Hematopoietic multipotent progenitor cell treated with erythropoietin and hydrocortisone succinate and interleukin-3 and kit ligand, for 15 days (in vitro differentiated cells): ENCODE measurements at regions not wholly inside any gene's neighbourhood (a gene's known extent, or its start where the extent isn't known, plus 50 kb on each side); places are given as distances from the start of the nearest gene placed in this dataset.

Source experiments
- DNase-seq: peaks from one replicate; pipeline ENCODE4 v3.0.0-alpha.2; 2015; ENCODE audit warnings: low spot score

DNA sequence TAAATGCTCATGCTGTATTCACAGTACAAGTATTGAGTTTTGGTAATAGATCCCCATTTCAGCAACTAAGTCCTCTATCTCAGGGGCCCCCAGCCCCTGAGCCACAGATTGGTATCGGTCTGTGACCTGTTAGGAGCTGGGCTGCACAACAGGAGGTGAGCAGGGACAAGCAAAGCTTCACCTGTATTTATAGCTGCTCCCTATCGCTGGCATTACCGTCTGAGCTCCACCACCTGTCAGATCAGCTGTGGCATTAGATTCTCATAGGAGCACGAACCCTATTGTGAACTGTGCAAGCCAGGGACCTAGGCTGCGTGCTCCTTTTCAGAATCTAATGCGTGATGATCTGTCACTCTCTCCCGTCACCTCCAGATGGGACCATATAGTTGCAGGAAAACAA lies 262.8 kb upstream of the UBE2E2 start:
- DNase-seq: no peak

DNA sequence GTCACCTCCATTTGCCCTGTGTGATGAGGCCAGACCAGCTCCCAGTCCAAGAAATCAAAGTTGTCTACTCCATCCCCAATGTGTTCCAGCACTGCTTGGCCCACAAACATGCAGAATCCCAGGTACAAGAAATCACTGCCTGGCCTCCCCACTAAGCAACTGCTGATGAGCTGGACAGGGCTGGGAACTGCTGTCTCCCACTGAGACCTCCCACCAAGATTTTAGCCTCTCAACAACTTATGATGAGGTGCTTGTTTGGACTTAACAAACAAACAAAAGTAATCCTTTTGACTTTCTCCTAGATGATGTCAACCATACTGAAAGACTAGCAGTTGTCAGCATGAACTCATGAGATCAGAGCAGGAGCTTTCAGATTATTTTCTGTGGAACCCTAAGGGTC lies 260.1 kb upstream of the UBE2E2 start:
- no peak for DNase-seq

DNA sequence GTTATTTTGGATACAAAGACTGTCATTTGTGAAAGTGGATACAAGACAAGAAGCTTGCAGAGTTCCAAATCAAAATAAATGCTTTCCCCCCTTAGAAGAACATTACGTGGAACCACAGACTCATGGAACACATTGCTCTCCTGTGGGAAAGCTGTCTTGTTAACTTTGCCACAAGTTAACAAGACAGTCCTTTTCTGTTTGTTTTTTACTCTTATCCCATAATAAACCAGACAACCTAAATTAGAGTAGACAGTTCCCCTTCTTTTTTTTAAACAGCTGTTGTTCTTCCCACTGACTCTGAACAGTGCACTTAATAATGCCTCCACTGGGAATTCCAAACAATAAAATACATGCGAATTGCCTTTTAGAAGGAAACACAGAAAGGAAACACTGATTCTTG lies 255.3 kb upstream of the UBE2E2 start:
- DNase-seq: no peak

DNA sequence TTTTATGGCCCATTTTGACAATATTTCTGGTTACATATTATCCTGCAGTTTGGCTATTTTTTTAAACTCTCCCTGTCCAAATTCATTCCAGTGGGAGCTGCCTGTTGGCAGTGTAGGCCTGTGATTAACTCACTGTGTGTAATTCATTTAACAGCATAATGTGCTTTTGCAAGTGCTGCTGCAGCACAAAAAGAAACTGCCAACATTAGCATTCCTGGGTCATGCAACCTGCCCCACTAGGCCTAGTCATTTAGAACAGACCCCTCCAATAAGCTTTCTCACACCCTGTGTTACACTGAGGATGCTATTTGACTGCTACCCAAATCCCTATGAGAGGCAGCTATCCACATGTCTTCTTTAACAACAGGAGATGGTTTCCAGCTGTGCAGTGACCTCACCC lies 251.2 kb upstream of the UBE2E2 start:
- no peak for DNase-seq

DNA sequence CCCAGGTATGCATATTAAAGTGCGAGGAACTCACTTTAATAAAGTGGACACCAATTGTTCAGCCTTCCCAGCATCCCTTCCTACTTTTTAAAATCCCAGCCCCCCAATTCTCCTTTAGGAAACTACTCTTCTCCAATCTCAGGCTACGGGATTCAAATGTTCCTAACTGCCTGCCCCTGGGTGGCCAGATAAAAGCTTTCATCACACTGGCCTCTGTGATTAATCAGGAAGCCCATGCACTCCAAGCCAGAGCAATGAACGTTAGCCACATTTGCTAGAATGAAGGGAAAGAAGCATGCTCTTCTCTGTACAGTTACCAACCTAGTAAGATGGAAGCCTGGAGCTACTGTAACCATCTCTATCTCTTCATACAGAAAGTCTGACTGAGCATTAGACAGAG lies 250.3 kb upstream of the UBE2E2 start:
- no peak for DNase-seq

DNA sequence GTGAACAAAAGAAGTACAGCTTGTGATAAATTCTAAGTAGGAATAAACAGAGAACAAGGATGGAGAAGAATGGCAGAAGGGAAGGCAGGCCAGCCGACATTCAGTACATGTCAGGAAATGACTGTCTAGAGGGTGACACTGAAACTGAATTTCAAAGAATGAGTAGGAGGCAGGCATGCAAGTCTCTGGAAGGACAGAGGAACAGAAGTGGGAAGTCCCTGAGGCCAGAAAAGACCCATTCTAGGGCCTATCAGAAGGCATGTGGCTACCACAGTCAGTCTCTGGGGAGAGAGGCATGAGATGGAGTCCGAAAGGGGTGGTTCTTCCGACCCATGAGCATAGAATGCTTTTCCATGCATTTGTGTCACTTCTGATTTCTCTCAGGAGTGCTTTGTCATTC lies 243.5 kb upstream of the UBE2E2 start:
- DNase-seq: no peak

DNA sequence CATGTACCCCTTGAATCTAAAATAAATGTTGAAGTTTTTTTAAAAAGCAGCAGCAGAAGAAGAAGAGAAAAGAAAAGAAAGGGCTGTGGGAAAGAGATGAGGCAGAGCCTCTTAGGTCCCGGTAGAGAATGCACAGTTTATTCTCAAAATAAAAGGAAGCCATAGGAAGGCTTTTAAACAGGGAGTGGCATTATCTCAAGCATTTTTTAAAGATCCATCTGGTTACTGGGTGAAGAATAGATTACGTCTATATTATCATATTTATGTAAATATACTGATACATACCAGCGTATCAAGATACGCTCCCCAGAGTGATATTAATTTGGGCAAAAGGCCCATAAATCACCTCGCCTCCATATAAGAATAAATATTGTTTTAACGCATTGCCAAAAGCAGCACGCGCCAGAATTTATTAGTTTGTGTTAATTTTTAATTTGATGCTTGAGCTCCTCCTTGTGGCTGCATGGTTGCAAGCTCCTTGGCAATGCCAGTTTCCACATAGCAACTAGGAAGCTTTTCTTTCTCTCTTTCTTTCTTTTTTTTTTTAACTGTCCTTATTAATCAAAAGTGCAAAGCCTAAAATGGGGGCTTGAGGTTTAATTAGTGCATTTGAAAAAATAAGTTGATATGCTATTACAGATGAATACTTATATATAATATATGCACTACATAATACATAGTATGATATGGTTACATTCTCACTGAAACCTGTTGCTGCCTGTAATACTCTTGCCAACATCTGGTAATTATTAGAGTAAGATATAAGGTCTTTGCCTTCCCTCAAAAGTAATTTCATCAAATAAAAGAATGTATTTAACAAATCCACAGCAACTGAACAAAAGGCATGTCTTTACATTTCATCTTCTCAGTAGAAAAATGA lies 242.8 kb upstream of the UBE2E2 start:
- no peak for DNase-seq

DNA sequence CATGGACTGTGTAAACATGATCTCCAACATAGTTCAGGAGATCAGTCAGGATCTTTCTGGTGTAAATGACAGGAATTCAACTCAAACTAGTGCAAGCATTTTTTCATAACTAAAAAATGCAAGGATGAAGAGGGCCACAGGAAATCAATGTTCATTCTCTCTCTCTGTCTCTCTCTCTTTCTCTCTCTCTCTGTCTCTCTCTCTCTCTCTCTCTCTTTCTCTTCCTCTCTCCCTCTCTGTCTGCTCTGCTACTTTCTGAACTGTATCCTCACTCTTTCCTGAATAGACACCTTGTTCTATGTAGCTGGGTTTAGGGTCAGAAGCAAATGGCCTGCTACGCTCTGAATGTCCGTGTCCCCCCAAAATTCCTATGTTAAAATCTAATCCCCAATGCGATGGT lies 240.9 kb upstream of the UBE2E2 start:
- DNase-seq: no peak

DNA sequence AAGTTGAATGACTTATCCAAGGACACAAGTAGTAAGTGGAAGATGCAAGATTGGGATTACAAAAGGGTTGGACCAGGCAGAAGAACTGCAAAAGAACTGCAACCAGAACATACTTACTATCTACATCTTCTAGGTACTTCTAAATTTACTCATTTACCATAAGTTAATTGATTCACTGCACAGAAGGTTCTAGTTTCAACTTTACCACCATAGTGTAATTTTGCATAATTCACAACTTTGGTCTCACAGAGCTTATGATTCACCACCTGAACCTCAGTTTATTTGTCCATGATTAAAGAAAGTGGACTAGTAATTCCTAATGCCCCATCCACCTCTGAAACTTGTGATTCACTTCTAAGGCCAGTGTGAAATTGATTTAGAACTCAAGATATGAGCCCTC lies 236.8 kb upstream of the UBE2E2 start:
- DNase-seq: no peak

DNA sequence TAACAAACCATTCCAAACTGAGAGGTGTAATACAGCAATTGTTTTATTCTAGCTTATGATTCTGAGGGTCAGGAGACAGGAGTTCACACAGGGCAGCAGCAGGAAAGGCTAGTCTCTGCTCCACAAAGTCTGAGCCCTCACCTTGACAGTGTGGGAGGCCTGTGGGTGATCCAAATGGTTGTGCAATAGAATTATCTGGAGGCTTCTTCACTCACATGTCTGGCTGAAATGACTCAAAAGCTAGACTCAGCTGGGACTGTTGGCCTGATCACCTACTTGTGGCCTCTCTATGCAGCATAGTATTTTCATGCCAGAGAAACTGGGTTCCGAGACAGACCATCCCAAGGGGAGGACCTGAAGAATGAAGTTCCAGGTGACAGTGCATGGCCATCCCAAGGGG lies 233.9 kb upstream of the UBE2E2 start:
- DNase-seq: no peak

DNA sequence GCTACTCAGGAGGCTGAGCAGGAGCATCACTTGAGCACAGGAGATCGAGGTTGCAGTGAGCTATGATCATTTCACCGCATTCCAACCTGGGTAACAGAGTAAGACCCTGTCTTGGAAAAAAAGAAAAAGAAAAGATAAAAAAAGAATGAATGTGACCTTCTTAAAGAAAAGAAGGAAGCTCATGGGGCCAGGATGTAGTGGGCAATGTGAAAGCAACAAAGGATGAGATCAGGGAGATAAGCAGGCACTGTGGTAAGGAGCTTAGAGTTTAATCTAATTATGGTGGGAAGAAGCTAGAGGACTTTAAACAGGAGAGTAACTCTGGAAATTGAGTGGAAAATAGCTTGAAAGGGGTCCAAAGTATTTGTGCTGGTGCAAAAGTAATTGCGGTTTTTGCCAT lies 231.6 kb upstream of the UBE2E2 start:
- no peak for DNase-seq

DNA sequence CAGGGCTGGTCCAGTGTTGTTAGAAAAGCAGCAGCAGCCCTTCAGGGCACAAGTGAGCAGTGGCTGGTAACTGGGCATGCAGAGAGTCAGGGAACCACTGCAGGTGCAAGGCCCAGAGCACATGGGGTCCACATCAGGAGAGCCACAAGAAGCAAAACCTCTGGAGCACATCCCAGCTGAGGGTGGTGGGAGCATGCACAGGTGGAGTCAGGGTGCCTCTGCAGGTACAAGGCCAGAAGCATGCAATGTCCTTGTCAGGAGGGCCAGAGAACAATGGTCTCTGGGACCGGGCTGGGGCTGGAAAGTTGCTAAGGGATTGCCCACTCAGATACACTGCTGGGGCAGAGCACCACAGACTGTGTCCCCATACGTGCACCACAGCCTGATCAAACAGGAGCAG lies 226.1 kb upstream of the UBE2E2 start:
- no peak for DNase-seq

DNA sequence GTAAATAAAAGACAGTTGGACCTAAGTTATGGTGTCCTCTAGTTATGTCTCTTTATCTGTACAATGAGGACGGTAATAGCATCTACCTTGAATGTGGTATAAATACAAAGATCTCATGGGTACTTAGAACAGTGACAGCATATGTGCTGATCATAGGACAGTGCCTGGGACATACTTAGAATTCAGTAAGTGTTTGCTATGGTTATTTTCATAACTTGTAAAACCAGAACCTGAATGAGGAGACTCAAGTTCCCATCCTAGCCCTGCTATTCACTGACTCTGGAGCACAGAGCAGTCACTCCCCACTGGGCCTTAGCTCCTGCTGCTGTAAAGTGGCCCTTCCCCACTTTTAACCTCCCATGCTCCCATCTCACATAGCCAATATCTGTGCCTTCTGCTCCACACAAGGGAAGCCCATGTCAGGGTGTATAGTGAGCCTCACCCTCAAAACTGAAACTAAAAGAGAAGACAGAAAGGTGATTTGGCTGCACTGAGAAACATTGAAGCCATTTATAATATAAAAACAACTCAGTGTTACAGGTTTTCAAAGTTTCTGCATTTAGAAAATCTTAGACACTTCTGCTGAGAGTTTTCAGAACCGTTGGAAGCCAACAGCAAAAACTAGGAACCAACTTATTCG lies 225.4 kb upstream of the UBE2E2 start:
- DNase-seq: no peak

DNA sequence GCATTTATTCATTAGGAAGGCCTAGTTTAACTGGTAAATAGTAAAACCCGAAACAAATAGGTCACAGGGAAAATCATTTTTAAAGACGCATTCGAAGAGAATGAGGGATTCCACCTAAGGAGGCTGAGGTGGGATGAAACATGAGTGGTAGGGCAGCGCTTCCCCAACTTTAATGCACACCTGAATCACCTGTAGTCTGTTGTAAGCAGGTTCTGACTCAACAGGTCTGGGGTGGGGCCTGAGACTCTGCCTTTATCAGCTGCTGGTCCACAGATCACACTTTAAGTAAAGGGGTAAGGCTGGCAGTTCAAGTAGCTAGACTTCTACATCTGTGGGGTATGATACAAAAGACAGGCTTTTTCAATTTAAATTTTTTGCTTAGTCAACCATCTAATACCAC lies 223.5 kb upstream of the UBE2E2 start:
- DNase-seq: no peak

DNA sequence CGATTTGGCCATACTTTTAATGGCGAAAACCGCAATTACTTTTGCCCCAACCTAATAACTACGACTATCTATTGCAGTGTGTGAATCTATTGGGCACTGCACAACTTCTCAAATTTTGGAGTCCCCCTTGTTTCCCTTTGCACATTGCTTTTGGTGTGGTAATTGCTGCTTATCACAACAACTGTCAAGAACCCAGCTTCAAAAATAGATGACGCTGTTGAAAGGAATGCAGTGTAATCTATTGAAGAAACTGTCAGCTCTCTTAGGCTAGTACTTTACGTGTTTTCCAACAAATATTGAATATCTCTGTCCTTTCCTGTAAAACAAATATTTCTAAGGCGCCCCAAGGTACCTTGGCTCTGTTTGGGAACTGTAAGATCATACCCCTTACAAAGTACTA lies 222.8 kb upstream of the UBE2E2 start:
- no peak for DNase-seq

DNA sequence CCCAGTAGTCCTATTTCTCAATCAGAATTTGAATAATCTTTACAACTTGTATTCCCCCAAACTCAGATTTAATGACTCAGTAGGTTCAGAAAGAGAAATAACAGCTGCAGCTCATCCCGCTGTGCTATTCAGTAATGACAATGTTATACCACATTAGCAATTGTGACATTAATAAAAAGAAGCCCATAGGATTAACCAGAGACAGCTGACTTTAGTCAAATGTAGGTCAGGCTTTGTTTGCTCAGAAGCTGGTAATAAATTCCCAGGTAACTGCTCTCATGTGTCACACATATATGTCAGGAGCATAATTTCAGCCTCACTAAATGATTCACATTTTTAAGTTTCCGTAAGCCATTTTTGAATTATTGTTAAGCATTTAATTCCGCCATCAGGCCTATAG lies 222.0 kb upstream of the UBE2E2 start:
- DNase-seq: no peak

DNA sequence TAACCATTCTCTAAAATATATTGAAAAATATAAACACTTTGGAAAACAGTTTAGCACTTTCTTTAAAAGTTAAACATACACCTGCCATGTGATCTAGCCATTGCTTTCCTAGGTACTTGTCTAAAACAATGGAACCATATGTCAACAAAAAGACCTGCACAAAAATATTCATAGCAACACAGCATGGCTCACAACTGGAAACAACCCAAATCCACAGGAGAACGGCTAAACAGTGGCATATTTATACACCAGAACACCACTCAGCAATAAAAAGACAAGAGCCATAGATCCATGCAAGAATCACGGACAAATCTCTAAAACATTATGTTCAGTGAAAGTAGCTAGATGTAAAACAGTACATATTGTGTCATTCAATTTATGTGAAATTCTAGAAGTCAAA lies 221.3 kb upstream of the UBE2E2 start:
- no peak for DNase-seq

DNA sequence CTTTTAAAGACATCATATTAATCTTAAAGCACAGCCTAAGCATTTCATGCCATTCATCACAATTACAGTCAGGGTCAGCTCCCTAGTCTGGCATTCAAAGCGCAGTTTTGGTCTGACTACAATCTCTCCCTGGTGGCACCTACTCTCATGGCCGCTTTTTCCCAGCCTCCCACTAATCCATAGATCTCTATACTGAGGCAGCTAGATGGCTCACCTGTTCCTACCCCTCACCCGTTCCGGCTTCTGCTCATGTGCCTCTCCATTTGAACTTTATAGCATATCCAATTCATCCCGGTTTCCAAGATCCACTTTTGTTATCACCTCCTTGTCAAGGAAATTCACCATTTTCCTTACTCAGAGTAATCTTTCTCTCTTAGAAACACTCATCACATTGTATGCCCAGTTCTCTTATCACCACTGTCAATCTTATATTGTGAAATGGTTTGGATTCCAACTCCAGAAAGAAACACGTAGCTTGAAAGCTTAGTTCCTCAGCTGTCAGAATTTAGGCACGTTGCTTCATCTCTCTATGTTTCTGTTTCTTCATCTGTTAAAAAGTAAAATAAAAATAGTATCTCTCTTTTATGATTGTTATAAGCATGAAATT lies 220.0 kb upstream of the UBE2E2 start:
- DNase-seq: no peak

DNA sequence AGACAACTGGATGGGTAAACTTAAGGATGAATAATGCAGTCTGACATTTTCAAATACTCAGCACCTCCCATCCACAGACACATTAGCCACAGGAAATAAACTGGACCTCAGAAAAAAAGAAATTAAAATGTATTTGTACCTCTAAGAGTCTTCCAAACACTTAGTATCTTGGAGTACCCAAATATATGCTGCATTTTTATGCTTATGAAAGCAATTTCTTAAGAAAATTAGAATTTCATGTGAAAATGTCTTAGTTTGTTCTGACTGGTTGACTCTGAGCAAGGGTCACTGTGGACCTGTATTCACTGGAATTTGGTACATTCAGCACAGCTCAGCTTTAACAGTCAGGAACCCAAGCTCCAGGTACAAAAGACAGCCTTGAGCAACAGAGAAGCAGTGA lies 216.2 kb upstream of the UBE2E2 start:
- DNase-seq: no peak

DNA sequence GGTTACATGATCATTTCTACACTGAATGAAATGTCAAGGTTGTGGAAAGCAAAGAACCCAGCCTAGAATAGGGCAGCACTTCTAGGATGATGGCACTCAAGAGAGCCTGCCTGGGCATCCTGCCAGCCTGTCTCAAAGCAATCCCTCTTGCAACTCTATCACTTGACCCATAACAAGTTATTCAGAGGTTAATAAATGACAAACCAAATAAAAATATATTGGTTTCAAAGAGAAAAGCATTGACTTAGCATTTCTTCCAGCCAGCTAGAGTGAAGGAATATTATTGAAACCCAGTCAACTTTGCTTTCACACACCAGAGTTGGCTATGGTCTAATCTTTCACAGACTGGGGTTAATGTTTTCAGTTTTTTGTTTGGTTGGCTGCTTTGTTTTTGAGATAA lies 214.6 kb upstream of the UBE2E2 start:
- no peak for DNase-seq

DNA sequence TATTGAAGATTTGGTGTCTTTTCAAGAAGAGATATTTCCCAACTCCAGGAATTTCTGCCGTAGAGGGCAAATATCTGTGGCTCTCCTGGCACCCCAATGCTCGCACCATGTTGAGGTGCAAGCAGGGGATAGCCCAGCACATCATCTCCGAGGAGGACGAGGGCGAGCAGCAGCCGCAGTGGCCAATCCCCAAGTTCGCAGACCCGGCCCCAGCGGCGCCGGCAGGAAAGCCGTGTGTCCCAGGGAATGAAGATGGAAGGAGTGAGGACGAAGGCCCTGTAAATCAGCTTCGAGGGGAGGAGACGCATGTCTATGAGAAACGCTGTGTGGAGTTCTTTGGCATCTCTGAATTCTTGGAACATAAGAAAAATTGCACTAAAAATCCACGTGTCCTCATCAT lies 213.4 kb upstream of the UBE2E2 start:
- no peak for DNase-seq

DNA sequence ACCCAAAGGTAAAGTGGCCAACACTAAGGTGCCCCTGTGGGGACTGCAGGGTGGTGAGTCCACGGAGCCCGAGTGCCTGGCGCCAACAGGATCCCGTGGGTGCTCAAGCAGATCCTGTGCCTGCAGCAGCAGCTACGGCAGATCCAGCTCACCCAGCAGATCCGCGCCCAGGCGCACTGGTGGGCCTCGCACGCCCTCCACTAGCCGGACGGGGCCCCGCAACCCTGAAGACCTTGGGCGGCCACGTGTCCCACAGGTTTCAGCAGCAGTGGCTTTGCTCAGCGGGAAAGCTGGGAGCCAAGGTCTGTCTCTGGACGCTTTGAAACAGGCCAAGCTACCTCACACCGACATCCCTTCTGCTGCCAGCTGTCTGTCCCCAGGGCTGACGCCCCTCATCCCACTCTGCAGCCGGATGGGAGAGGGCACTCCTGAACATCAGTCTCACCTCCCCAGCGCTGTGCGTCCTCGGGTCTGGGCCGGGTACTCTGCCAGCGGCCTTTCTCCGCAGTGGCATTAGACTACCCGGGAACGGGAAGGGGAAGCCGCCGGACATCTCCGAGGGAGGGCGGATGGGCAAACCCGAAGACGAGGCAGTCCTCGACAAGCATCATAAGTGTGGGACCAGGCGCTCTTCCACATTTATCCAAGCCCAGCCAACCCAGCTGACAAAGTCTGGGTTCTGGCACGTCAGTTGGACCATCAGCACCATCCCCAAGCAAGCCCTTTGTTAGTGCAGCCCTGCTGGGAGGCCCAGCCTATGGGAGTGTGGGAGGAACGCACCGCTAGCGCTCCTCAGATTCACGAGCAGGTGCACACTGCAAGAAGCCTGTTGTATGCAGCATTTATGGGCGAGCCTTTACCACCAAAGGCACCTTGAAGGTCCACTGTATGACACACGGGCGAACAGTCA lies 212.6 kb upstream of the UBE2E2 start:
- DNase-seq: no peak
